Activated CD4-positive, alpha-beta T cell treated with anti-CD3 and anti-CD28 coated beads, Interleukin-2, Interleukin-6, amounts not matched to agents 100 ng/mL and 50 ng/mL, durations not matched to agents 16 hours and 8 hours (primary cell): ENCODE measurements at regions not wholly inside any gene's neighbourhood (a gene's known extent, or its start where the extent isn't known, plus 50 kb on each side); places are given as distances from the start of the nearest gene placed in this dataset.
A peak's percentile ranks its signal among the peaks of the same experiment; 100 is the strongest.

ENCODE experiments used
- DNase-seq: peaks from one replicate; pipeline ENCODE4 v3.0.0-alpha.2; 2020

GRCh38 chr2:5845798-5846330 is 153.7 kb downstream of the SOX11 start:
- no peak for DNase-seq

- no peak for DNase-seq
Measured at GRCh38 chr2:5846881-5847280, 154.7 kb downstream of the SOX11 start.

DNA sequence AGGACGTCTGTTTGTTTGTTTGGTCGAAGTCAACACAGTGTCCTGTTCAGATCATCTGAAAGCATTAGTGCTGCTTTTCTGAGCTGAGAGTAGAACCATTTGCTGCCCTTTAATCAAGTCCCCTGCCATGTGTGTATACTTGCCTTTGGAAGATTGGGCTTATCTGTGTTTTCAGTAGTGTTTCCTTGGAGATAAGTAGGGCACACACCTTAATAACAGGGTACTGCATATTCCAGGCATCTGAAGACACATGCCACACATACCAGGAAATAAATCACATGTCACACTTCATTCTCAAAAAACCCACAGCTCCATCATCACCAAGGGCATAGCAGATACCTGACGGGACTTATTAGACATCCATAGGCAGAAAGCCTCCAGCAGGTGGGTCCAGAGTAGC is 157.4 kb downstream of the SOX11 start:
- DNase-seq: no peak

GRCh38 chr2:5851410-5851809 is 159.2 kb downstream of the SOX11 start:
- DNase-seq: no peak

- no peak for DNase-seq
Measured at GRCh38 chr2:5854797-5855196, 162.6 kb downstream of the SOX11 start.

GRCh38 chr2:5867056-5867455 is 174.9 kb downstream of the SOX11 start:
- DNase-seq: no peak

DNA sequence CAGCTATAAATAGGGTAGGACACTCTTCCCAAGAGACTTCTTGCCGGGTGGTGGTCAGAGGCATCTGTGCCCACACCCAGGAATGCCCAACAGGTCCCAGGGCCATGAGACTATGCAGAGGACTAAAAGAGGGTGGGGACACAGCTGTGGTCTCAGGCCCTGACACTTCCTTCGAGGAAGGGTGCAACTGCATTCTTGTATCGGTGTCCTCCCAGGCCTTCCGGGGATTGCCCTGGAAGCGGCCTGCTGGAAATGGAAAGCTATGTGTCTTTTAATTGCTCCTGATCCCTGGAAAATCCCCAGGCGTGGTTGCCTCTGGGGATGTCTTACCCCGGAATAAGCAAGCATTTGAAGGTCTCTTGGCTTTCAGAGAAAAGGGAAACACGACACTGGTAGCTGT is 176.7 kb downstream of the SOX11 start:
- DNase-seq: no peak

GRCh38 chr2:5869936-5870335 is 177.8 kb downstream of the SOX11 start:
- no peak for DNase-seq

DNA sequence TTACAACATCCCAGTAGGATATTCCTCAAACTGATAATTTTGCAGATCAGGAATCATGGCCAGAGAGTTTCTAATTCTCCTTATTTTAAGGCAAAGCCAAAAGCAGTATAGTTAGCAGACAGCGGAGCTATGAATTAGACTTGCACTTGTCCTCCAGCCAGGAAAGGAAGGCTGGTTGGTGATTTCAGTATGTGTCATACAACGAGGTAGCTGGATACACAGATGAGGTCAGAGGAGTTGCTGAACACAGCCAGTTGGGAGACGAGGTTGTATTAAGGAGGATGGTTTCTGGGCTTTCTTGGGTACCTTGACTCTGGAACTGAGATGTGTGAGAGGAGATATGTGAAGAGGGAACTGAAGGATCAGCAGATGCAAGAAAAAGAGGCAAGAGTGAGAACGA is 185.2 kb downstream of the SOX11 start:
- no peak for DNase-seq

DNA sequence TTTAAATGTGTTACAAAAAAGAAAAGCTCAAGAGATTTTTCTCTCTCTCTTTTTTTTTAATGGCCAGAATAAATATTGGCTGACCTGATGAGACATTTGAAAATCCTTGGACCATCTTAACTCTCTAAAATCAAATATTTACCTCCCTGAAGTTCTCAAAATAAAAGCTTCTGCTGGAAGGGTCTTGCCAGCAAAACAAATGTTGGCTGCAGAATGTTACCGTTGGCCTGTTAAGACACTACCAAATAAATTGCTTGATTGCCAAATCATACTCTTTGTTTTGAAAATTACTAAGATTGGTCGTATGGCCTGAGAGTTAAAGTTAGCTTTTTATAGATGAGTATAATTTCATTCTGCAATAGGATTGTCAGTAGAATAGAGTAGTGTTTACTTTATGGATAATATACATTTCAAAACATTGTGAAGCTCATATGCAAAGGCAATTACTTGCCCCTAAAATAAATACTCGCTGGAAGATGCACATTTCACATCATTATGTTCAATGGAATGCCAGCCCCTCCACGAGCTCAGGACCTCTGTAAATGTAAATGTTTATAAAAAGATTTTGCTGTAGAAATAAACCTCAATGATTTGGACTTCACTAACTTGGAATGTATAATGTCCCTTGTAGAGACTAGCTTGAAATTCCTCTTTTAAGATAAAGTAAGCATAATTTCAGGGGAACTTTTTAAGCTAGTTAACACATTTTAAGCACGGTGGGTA is 193.4 kb downstream of the SOX11 start:
- no peak for DNase-seq

GRCh38 chr2:5886462-5886861 is 194.3 kb downstream of the SOX11 start:
- no peak for DNase-seq

DNA sequence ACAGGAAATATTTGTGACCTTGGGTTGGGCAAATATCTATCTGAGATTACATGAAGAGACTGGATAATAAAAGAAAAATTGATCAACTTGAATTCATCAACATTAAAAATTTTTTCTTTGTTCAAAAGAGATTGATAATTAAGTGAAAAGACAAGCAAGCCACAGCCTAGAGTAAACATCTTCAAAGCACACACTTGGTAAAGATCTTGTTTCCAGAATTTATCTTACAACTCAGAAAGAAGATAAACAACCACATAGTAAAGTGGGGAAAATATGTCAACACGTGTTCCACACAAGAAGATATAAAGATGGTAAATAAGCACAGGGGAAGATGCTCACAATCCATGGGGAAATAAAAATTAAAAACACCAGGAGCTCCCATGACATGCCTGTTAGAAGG is 195.9 kb downstream of the SOX11 start:
- no peak for DNase-seq

DNA sequence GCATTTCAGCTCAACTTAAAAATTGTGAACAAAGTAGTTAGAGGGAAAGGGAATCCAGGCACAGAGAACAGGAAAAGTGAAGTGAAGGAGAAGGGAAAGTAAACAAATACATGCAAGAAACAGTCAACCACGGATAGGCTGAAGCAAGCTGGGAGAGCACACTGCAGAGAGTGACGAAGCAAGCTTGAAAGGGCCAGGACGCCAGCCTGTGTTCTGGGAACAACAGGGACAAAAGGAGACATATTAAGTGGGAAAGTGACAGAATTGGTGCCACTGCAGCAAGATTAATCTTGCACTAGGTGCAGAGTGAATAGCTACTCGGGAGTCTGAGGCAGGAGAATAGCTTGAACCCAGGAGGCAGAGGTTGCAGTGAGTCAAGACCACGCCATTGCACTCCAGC is 197.3 kb downstream of the SOX11 start:
- no peak for DNase-seq

DNA sequence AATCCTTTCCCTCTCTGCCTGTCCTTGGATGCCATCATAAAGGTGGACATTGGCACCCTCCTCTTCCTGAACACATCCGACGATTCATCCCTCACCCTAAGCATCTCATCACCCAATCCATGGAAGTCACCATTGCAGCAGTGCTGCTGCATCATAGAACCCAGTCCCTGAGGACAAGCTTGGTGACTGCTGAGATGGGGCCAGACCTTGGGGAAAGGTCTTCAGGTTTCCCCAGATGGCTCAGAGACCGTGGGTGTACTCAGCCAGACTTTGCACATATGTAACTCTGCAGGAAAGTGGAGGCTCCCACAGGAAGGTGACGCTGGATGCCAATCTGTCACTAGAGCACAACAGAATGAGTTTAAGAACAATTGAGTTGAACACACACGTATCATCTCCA is 202.2 kb downstream of the SOX11 start:
- no peak for DNase-seq

- no peak for DNase-seq
Measured at GRCh38 chr2:5895284-5895683, 203.1 kb downstream of the SOX11 start.

DNA sequence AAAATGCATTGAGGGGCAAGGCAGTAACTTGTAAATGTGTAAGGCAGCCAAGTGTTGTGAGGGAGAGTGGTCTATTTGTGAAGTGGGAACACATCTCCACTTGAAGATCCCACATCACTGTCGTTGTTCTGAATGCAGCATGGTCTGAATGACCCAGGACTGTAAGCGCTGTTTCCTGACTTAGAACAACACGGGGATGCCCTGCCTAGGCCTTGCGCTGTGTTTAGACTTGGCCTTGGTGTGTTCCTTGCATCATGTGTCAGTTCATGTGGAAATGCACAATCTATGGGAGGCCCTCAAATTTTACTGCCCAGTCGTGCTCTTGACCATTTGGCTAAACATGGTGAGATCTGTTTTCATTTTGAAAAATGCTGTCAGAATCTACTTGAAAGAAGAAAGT is 205.1 kb downstream of the SOX11 start:
- DNase-seq: no peak

DNA sequence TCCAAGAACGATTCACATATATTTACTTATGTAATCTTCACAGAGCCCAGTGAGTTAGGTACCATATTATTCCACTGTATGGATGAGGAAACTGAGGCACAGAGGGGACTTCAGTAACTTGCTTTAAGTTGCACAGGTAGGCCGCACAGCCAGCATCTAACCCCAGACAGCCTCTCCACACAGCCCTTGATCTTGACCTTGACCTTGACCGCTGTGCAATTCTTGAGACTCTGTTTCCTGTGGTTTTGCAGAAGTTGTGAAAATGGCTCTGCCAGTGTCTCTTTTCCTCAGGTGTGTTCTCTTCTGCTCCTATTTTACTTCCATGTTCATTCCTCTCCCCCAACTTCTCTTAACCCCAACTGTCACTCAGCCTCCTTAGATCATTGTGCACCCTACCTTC is 206.5 kb downstream of the SOX11 start:
- DNase-seq: no peak

DNA sequence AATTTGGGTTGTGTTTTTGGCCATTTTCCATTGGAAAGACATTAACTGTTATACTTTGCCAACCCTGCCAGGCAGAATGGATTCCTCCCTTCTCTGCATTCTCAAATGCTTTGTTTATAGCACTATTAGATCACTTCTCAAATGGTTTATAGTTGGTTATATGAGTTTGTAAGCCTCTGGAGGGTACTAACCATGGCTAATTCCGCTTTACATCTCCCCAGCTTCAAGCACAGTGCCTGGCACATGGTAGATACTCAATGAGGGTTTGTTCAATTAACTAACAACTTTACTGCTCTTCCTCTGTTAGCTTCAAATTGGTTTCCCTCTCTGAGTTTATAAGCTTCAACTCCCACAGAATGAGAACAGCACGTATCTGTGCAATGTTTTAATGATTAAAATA is 213.5 kb downstream of the SOX11 start:
- DNase-seq: no peak

DNA sequence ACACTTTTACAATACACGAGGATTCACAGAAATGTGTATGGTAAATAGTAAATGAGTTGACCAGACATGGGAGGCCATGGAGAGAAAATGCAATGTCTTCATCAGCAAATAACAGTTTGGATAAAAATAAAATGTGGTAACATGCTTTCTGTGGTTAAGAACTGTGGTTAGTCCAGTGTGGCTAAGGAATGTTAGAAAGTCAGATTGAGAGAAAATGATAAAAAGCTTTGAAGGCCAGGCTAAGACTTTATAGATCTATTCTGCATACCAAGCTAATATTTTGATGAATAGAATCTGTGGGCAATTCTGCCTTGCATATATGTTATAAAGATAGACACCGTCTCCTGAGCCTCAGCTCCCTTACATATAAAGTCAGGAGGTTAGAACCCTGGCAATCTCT is 215.9 kb downstream of the SOX11 start:
- no peak for DNase-seq

DNA sequence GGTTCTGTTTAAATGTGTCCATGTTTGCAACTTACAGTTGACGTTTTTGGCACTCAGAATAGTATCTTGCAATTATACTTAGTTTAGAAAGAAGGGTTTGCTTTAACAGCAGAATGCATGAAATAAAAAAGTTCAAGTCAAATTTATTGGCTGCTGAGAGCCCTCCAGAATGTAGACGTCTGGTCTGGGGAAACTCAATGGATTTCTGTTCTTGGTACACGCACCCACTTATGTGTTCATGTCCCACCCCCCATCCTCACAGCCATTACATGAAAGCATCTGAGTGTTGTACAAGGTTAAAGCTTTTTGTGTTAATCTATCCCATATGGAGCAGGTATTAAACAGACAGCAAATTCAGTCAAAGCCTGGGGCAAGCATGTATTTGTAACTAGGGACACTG is 219.5 kb downstream of the SOX11 start:
- DNase-seq: no peak

- no peak for DNase-seq
Measured at GRCh38 chr2:5913711-5914395, 221.7 kb downstream of the SOX11 start.

GRCh38 chr2:5914811-5915611 is 222.8 kb downstream of the SOX11 start:
- DNase-seq: no peak

DNA sequence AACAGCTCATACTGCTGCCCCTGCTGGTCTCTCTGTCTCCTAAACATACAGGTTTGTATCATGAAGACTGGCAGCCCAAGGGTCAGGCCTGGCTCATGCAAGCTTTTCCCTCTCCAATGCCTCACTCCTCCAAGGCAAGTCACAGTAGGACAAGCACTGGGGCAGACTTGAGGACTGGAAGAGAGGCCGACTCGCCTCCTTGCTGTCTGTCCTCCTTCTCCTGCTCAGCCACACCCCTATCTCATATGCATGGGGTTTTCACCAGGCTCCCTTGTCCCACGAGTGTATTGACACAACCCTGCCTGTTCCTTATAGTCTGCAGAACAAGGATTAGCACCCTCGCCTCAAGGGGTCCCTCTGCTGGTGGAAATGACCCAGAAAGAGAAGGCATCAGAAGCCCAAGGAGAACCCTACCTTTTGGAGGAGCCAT is 223.7 kb downstream of the SOX11 start:
- peak; percentile 30 for DNase-seq
